Transverse colon (tissue), 4 donors: ENCODE measurements at regions not wholly inside any gene's neighbourhood (a gene's known extent, or its start where the extent isn't known, plus 50 kb on each side); places are given as distances from the start of the nearest gene placed in this dataset.

ENCODE experiments used
- DNase-seq: peaks from one replicate; pipeline ENCODE4 v3.0.0-alpha.2; 2019
- H3K27ac ChIP-seq, 4 donors: fragments of 200-600 bp; sonication (generic); 2 replicates each; pipeline ENCODE4 v1.5.1; 2016 to 2018; ENCODE audit warnings: inconsistent platforms in 4 of 4
- H3K27me3 ChIP-seq: fragments of 200-600 bp; sonication (generic); 2 replicates; pipeline ENCODE4 v1.5.1; 2017; ENCODE audit warnings: inconsistent platforms
- H3K36me3 ChIP-seq, 4 donors: fragments of 200-600 bp; sonication (generic); 2 replicates each; pipeline ENCODE4 v1.5.1; 2017 to 2019; ENCODE audit warnings: inconsistent platforms in 4 of 4
- H3K4me1 ChIP-seq, 4 donors: fragments of 200-600 bp; sonication (generic); 2 replicates each; pipeline ENCODE4 v1.5.1; 2017 to 2020; ENCODE audit warnings: inconsistent platforms in 4 of 4
- H3K4me3 ChIP-seq, 4 donors: fragments of 200-600 bp; sonication (generic); 1 replicate in 1 of 4; 2 replicates in 3 of 4; pipeline versions ENCODE4 v1.5.1 to v1.6.1; 2017 to 2019; ENCODE audit warnings: inconsistent platforms in 4 of 4
- H3K9me3 ChIP-seq, 2 donors: fragments of 200-600 bp; sonication (generic); 2 replicates each; pipeline ENCODE4 v1.5.1; 2017 to 2019; ENCODE audit warnings: inconsistent platforms in 2 of 2
- CTCF ChIP-seq, 5 experiments: fragments of 200-600 bp in 3 of 5; fragments of 450-650 bp in 2 of 5; sonication (generic) in 3 of 5; IDR thresholded peaks; 1 replicate in 2 of 5; 2 replicates in 3 of 5; pipeline ENCODE4 v1.5.1; 2016 to 2017; ENCODE audit warnings: antibody characterized with exemption in 5 of 5, inconsistent platforms in 3 of 5, mild to moderate bottlenecking in 2 of 5, moderate library complexity in 1 of 5
- EP300 ChIP-seq: sonication (generic); formaldehyde crosslinking; IDR thresholded peaks from one replicate; pipeline ENCODE4 v1.6.1; 2017; ENCODE audit warnings: antibody characterized with exemption, low read depth
- POLR2A ChIP-seq: fragments of 450-650 bp; IDR thresholded peaks from one replicate; pipeline ENCODE4 v1.6.1; 2016; ENCODE audit warnings: antibody characterized with exemption, mild to moderate bottlenecking, moderate library complexity
- POLR2AphosphoS5 ChIP-seq, 3 donors: sonication (generic); formaldehyde crosslinking; IDR thresholded peaks; one replicate each; pipeline ENCODE4 v1.6.1; 2016; ENCODE audit warnings: antibody characterized with exemption in 3 of 3
- WGBS, 2 donors: methylation state at CpG; one replicate each; pipeline ENCODE4 v1.1.5; 2018; ENCODE audit warnings: low coverage in 1 of 2; 5-methylcytosine and 5-hydroxymethylcytosine counted together
- in situ Hi-C, 4 donors: fragments of 200-750 bp; cut with MboI; loops; one replicate each; pipeline versions ENCODE4 v1.15.0 to v1.15.1; 2017; ENCODE audit warnings: low sequenced_read_pairs in 3 of 4, low pct_ligation_motif_present in 1 of 4, low pct_unique_long_range_greater_than_20kb in 1 of 4
- intact Hi-C: fragments of 100-400 bp; cut with DNase I; formaldehyde crosslinking; loops from one replicate; pipeline ENCODE4 v1.15.1; 2023; ENCODE audit warnings: low total_unique reads

- Histone ChIP-seq H3K27ac (no peak overlapping the region), H3K4me3 (no peak overlapping the region), H3K9me3 (no peaks in the 10 kb centered on the region), H3K27me3 (no peaks in the 10 kb centered on the region), H3K4me1 (peaks cover 0 to 11% (median 0%) of the 10 kb centered on the region in 4 donors), H3K36me3 (no peaks in the 10 kb centered on the region)
- in situ Hi-C loops (no loop called here), intact Hi-C loops (no loop called here)
- WGBS, 2 donors, result 93 to 100% methylated on average over 1 of the region's 1 CpG
- TF ChIP-seq CTCF (IDR thresholded peaks at IDR 0.05) (no peak), POLR2AphosphoS5 (IDR thresholded peaks at IDR 0.05) (no peak), POLR2A (no peak), EP300 (no peak)
- no peak for DNase-seq
Observed at GRCh38 chr13:73225990-73226389, 167.2 kb downstream of the KLF5 start.

GRCh38 chr13:73224703-73225102, 165.9 kb downstream of the KLF5 start:
- intact Hi-C loops, result no loop called here
- H3K36me3 ChIP-seq, result no peaks in the 10 kb centered on the region
- peaks cover 0 to 11% (median 0%) of the 10 kb centered on the region in 4 donors for H3K4me1 ChIP-seq
- no peaks in the 10 kb centered on the region for H3K27me3 ChIP-seq
- H3K4me3 ChIP-seq, result no peak overlapping the region
- in situ Hi-C loops, result no loop called here
- no peaks in the 10 kb centered on the region for H3K9me3 ChIP-seq
- no peak overlapping the region for H3K27ac ChIP-seq
- no peak for DNase-seq
- TF ChIP-seq POLR2A, result no peak
- TF ChIP-seq POLR2AphosphoS5 (IDR thresholded peaks at IDR 0.05), result no peak
- TF ChIP-seq EP300, result no peak
- 20 to 57% methylated on average over 1 of the region's 1 CpG for WGBS, 2 donors

- intact Hi-C loops (no loop called here), in situ Hi-C loops (no loop called here)
- Histone ChIP-seq H3K9me3 (no peaks in the 10 kb centered on the region), H3K27ac (no peak overlapping the region), H3K4me3 (no peak overlapping the region), H3K36me3 (no peaks in the 10 kb centered on the region), H3K27me3 (no peaks in the 10 kb centered on the region), H3K4me1 (peaks cover 0 to 9% (median 0%) of the 10 kb centered on the region in 4 donors)
- WGBS, 2 donors, result 70 to 80% methylated on average over 5 of the region's 5 CpGs
- DNase-seq, result no peak
- TF ChIP-seq POLR2AphosphoS5 (IDR thresholded peaks at IDR 0.05) (no peak), EP300 (no peak), POLR2A (no peak)
Observed at GRCh38 chr13:73223372-73223781, 164.6 kb downstream of the KLF5 start.

- H3K27ac ChIP-seq, result no peak overlapping the region
- 79 to 84% methylated on average over 4 to 6 of the region's 6 CpGs for WGBS, 2 donors
- in situ Hi-C loops, result no loop called here
- DNase-seq, result no peak
- peaks cover 0 to 7% (median 0%) of the 10 kb centered on the region in 4 donors for H3K4me1 ChIP-seq
- no peak overlapping the region for H3K4me3 ChIP-seq
- intact Hi-C loops, result no loop called here
- H3K27me3 ChIP-seq, result no peaks in the 10 kb centered on the region
- no peak for TF ChIP-seq POLR2A
- no peak for TF ChIP-seq EP300
- no peak for TF ChIP-seq POLR2AphosphoS5 (IDR thresholded peaks at IDR 0.05)
- TF ChIP-seq CTCF (IDR thresholded peaks at IDR 0.05), result no peak
- no peaks in the 10 kb centered on the region for H3K36me3 ChIP-seq
- H3K9me3 ChIP-seq, result no peaks in the 10 kb centered on the region
Observed at GRCh38 chr13:73222627-73223305, 164.0 kb downstream of the KLF5 start.

GRCh38 chr13:73220966-73221720, 162.3 kb downstream of the KLF5 start:
- peaks cover 7 to 8% (median 7%) of the 10 kb centered on the region in 4 donors for H3K4me1 ChIP-seq
- no peak for TF ChIP-seq POLR2A
- no peak for TF ChIP-seq POLR2AphosphoS5 (IDR thresholded peaks at IDR 0.05)
- TF ChIP-seq CTCF (IDR thresholded peaks at IDR 0.05), result no peak
- no peak for TF ChIP-seq EP300
- no peak overlapping the region for H3K4me3 ChIP-seq
- intact Hi-C loops, result no loop called here
- in situ Hi-C loops, result no loop called here
- peak; percentile 39 for DNase-seq
- no peaks in the 10 kb centered on the region for H3K27me3 ChIP-seq
- WGBS, 2 donors, result 64 to 68% methylated on average over 5 to 8 of the region's 8 CpGs
- H3K36me3 ChIP-seq, result no peaks in the 10 kb centered on the region
- H3K9me3 ChIP-seq, result no peaks in the 10 kb centered on the region
- no peak overlapping the region for H3K27ac ChIP-seq
